Esophagus muscularis mucosa (tissue), 4 donors: ENCODE measurements at regions not wholly inside any gene's neighbourhood (a gene's known extent, or its start where the extent isn't known, plus 50 kb on each side); places are given as distances from the start of the nearest gene placed in this dataset.

Source experiments
- DNase-seq: peaks from one replicate; pipeline ENCODE4 v3.0.0-alpha.2; 2017; ENCODE audit errors: extremely low spot score
- H3K27ac ChIP-seq, 4 donors: fragments of 200-600 bp; sonication (generic); replicated peaks in 1 of 4; 1 replicate in 3 of 4; 2 replicates in 1 of 4; pipeline ENCODE4 v1.5.1; 2016 to 2019; ENCODE audit warnings: mild to moderate bottlenecking in 1 of 4
- H3K27me3 ChIP-seq, 4 donors: fragments of 200-600 bp; sonication (generic); one replicate each; pipeline versions ENCODE4 v1.5.1 to v1.6.0; 2016 to 2019
- H3K36me3 ChIP-seq, 4 donors: fragments of 200-600 bp; sonication (generic); one replicate each; pipeline ENCODE4 v1.5.1; 2016 to 2019
- H3K4me1 ChIP-seq, 4 donors: fragments of 200-600 bp; sonication (generic); one replicate each; pipeline ENCODE4 v1.5.1; 2016 to 2019
- H3K4me3 ChIP-seq, 4 donors: fragments of 200-600 bp; sonication (generic); 1 replicate in 2 of 4; 2 replicates in 2 of 4; pipeline ENCODE4 v1.5.1; 2016 to 2019; ENCODE audit warnings: mild to moderate bottlenecking in 4 of 4, moderate library complexity in 1 of 4
- H3K9me3 ChIP-seq, 4 donors: fragments of 200-600 bp; sonication (generic); 1 replicate in 3 of 4; 2 replicates in 1 of 4; pipeline ENCODE4 v1.5.1; 2016 to 2019
- EP300 ChIP-seq: sonication (generic); formaldehyde crosslinking; IDR thresholded peaks from one replicate; pipeline ENCODE4 v1.6.1; 2017; ENCODE audit warnings: antibody characterized with exemption
- POLR2A ChIP-seq: fragments of 450-650 bp; IDR thresholded peaks from one replicate; pipeline ENCODE4 v1.6.1; 2017; ENCODE audit warnings: antibody characterized with exemption, moderate library complexity, mild to moderate bottlenecking, low read depth
- POLR2AphosphoS5 ChIP-seq, 2 donors: sonication (generic); formaldehyde crosslinking; IDR thresholded peaks; one replicate each; pipeline ENCODE4 v1.6.1; 2017; ENCODE audit warnings: antibody characterized with exemption in 2 of 2
- WGBS: methylation state at CpG from one replicate; pipeline ENCODE4 v1.1.5; 2018; 5-methylcytosine and 5-hydroxymethylcytosine counted together
- intact Hi-C: fragments of 100-400 bp; cut with DNase I; formaldehyde crosslinking; loops from one replicate; pipeline ENCODE4 v1.15.1; 2023
- TF ChIP-seq, protein P1 (sequence below), 3 experiments: fragments of 200-600 bp in 2 of 3; fragments of 450-650 bp in 1 of 3; sonication (generic) in 2 of 3; IDR thresholded peaks; one replicate each; pipeline ENCODE4 v1.5.1; 2017 to 2019; ENCODE audit warnings: antibody characterized with exemption in 3 of 3, mild to moderate bottlenecking in 2 of 3, moderate library complexity in 1 of 3

DNA sequence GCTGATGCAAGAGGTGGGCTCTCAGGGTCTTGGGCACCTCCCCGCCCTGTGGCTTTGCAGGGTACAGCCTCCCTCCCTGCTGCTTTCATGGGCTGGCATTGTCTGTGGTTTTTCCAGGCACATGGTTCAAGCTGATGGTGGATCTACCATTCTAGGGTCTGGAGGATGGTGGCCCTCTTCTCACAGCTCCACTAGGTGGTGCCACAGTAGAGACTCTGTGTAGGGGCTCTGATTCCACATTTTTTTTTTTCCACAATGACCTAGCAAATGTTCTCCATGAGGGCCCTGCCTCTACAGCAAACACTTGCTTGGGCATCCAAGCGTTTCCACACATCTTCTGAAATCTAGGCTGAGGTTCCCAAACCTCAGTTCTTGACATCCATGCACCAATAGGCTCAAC lies 657.9 kb upstream of the CT83 start:
- Histone ChIP-seq H3K4me3 (no peak overlapping the region), H3K27me3 (no peaks in the 10 kb centered on the region), H3K27ac (no peak overlapping the region), H3K4me1 (no peaks in the 10 kb centered on the region), H3K36me3 (no peaks in the 10 kb centered on the region), H3K9me3 (no peaks in the 10 kb centered on the region)
- TF ChIP-seq POLR2AphosphoS5 (IDR thresholded peaks at IDR 0.05) (no peak), EP300 (no peak), POLR2A (no peak)
- TF ChIP-seq, protein P1, sequence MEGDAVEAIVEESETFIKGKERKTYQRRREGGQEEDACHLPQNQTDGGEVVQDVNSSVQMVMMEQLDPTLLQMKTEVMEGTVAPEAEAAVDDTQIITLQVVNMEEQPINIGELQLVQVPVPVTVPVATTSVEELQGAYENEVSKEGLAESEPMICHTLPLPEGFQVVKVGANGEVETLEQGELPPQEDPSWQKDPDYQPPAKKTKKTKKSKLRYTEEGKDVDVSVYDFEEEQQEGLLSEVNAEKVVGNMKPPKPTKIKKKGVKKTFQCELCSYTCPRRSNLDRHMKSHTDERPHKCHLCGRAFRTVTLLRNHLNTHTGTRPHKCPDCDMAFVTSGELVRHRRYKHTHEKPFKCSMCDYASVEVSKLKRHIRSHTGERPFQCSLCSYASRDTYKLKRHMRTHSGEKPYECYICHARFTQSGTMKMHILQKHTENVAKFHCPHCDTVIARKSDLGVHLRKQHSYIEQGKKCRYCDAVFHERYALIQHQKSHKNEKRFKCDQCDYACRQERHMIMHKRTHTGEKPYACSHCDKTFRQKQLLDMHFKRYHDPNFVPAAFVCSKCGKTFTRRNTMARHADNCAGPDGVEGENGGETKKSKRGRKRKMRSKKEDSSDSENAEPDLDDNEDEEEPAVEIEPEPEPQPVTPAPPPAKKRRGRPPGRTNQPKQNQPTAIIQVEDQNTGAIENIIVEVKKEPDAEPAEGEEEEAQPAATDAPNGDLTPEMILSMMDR (IDR thresholded peaks at IDR 0.05): no peak
- intact Hi-C loops: no loop called here
- no peak for DNase-seq
- 71% methylated on average over 2 of the region's 2 CpGs for WGBS

DNA sequence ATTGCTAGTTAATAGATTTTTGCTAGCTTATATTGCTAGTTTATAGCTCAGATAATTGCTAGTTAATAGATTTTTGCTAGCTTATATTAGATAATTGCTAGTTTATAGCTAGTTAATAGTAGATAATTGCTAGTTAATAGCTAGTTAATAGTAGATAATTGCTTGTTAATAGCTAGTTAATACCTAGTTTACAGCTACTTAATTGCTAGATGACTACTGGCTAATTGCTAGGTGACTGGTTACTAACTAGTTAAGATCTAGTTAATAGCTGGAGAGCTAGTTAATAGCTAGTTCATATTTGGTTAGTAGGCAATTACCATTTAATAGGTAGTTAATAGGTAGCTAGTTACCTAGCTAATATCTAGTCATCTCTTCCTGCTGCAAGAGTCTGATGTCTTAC lies 633.8 kb upstream of the CT83 start:
- Histone ChIP-seq H3K4me3 (no peak overlapping the region), H3K9me3 (peaks cover 0 to 5% (median 0%) of the 10 kb centered on the region in 4 donors), H3K27ac (no peak overlapping the region), H3K4me1 (no peaks in the 10 kb centered on the region), H3K27me3 (no peaks in the 10 kb centered on the region), H3K36me3 (no peaks in the 10 kb centered on the region)
- intact Hi-C loops: no loop called here
- no peak for DNase-seq
- no peak for TF ChIP-seq POLR2AphosphoS5 (IDR thresholded peaks at IDR 0.05)
- TF ChIP-seq POLR2A: no peak
- TF ChIP-seq EP300: no peak

DNA sequence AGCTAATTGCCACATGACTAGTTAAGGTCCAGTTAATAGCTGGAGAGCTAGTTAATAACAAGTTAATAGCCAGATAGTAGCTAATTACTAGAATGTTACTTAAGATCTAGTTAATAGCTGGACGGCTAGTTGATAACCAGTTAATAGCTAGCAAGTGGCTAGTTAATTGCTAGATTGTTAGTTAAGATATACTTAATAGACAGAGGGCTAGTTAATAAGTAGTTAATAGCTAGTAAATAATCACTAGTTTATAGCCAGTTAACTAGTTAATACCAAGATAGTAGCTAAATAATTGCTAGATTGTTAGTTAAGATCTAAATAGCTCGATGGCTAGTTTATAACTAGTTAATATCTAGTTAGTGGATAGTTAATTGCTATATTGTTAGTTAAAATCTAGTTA lies 632.6 kb upstream of the CT83 start:
- peaks cover 0 to 5% (median 0%) of the 10 kb centered on the region in 4 donors for H3K9me3 ChIP-seq
- 90% methylated on average over 2 of the region's 2 CpGs for WGBS
- intact Hi-C loops: no loop called here
- no peak overlapping the region for H3K27ac ChIP-seq
- no peak for TF ChIP-seq EP300
- H3K36me3 ChIP-seq: no peaks in the 10 kb centered on the region
- H3K27me3 ChIP-seq: no peaks in the 10 kb centered on the region
- no peaks in the 10 kb centered on the region for H3K4me1 ChIP-seq
- no peak for DNase-seq
- H3K4me3 ChIP-seq: no peak overlapping the region

DNA sequence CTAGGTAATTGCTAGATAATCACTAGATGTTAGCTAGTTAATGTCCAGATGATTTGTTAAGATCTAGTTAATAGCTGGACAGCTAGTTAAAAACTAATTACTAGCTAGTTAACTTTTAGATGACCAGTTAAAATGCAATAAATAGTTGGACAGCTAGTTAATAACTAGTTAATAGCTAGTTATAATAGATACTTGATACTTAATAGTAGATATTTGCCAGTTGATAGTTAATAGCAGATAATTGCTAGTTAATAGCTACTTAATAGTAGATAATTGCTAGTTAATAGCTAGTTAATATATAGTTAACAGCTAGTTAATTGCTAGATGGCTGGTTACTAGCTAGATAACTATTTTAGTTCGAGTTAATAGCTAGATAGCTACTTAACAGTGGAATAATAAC lies 631.4 kb upstream of the CT83 start:
- H3K27ac ChIP-seq: no peak overlapping the region
- intact Hi-C loops: no loop called here
- no peaks in the 10 kb centered on the region for H3K4me1 ChIP-seq
- H3K4me3 ChIP-seq: no peak overlapping the region
- TF ChIP-seq POLR2A (no peak), EP300 (no peak), POLR2AphosphoS5 (IDR thresholded peaks at IDR 0.05) (no peak)
- TF ChIP-seq, protein P1 (IDR thresholded peaks at IDR 0.05): no peak
- H3K27me3 ChIP-seq: no peaks in the 10 kb centered on the region
- no peak for DNase-seq
- WGBS: 64% methylated on average over 1 of the region's 1 CpG
- peaks cover 0 to 5% (median 0%) of the 10 kb centered on the region in 4 donors for H3K9me3 ChIP-seq
- no peaks in the 10 kb centered on the region for H3K36me3 ChIP-seq

DNA sequence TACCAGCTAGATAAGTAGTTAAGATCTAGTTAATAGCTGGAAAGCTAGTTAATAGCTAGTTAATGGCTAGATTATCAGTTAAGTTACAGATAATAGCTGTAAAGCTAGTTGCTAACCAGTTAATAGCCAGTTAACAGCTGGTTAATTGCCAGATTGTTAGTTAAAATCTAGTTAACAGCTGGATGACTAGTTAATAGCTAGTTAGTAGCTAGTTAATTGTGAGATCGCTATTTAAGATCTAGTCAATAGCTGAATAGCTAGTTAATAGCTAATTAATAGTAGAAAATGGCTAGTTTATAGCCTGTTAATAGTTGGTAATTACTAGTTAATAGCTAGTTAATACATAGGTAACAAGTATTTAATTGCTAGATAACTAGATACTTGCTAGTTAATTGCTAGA lies 630.5 kb upstream of the CT83 start:
- Histone ChIP-seq H3K36me3 (no peaks in the 10 kb centered on the region), H3K9me3 (peaks cover 0 to 5% (median 0%) of the 10 kb centered on the region in 4 donors), H3K4me3 (no peak overlapping the region), H3K27ac (no peak overlapping the region), H3K4me1 (no peaks in the 10 kb centered on the region), H3K27me3 (no peaks in the 10 kb centered on the region)
- 76% methylated on average over 1 of the region's 1 CpG for WGBS
- TF ChIP-seq POLR2AphosphoS5 (IDR thresholded peaks at IDR 0.05) (no peak), POLR2A (no peak), EP300 (no peak)
- TF ChIP-seq, protein P1 (IDR thresholded peaks at IDR 0.05): no peak
- intact Hi-C loops: no loop called here
- no peak for DNase-seq

DNA sequence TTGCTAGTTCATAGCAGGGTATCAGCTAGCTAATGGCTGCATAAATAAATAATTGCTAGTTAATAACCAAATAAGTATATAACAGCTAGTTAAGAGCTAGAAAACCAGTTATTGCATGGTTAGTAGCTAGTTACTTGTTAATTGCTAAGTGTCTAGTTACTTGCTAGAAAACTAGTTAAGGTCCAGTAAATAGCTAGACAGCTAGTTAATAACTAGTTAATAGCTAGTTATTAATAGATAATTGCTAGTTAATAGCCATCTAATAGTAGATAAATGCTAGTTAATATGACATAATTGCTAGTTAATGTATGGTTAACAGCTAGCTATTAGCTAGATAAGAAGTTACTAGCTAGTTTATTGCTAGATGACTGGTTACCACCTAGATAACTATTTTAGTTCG lies 629.9 kb upstream of the CT83 start:
- no peaks in the 10 kb centered on the region for H3K36me3 ChIP-seq
- no peak overlapping the region for H3K27ac ChIP-seq
- H3K27me3 ChIP-seq: no peaks in the 10 kb centered on the region
- intact Hi-C loops: no loop called here
- TF ChIP-seq POLR2A: no peak
- no peak for TF ChIP-seq POLR2AphosphoS5 (IDR thresholded peaks at IDR 0.05)
- TF ChIP-seq, protein P1 (IDR thresholded peaks at IDR 0.05): no peak
- TF ChIP-seq EP300: no peak
- peaks cover 0 to 5% (median 0%) of the 10 kb centered on the region in 4 donors for H3K9me3 ChIP-seq
- no peak for DNase-seq
- H3K4me1 ChIP-seq: no peaks in the 10 kb centered on the region
- WGBS: 66% methylated on average over 1 of the region's 1 CpG
- H3K4me3 ChIP-seq: no peak overlapping the region
